GM23338 (cell line): ENCODE measurements at regions not wholly inside any gene's neighbourhood (a gene's known extent, or its start where the extent isn't known, plus 50 kb on each side); places are given as distances from the start of the nearest gene placed in this dataset.

Experiments
- ATAC-seq: fragments of 200-7000 bp; cut with Tn5 transposase; 3 replicates; pipeline ENCODE4 v1.9.1; 2020
- DNase-seq: peaks from one replicate; pipeline ENCODE4 v3.0.0-alpha.2; 2015; ENCODE audit warnings: low spot score
- H2AFZ ChIP-seq: fragments of 200-600 bp; sonication (generic); 2 replicates; pipeline ENCODE4 v1.8.0; 2016; ENCODE audit warnings: antibody characterized with exemption, mild to moderate bottlenecking, moderate library complexity
- H3F3A ChIP-seq: fragments of 200-600 bp; sonication (generic); replicated peaks from 2 replicates; pipeline ENCODE4 v1.8.0; 2017; ENCODE audit warnings: antibody characterized with exemption, mixed run types, low read depth
- H3K27ac ChIP-seq: fragments of 200-600 bp; sonication (generic); 2 replicates; pipeline ENCODE4 v1.6.1; 2016; ENCODE audit warnings: low read depth
- H3K27me3 ChIP-seq: fragments of 200-600 bp; sonication (generic); 2 replicates; pipeline ENCODE4 v1.8.0; 2016; ENCODE audit warnings: mild to moderate bottlenecking, mixed run types, moderate library complexity; ENCODE audit not compliant: insufficient read depth
- H3K36me3 ChIP-seq: fragments of 200-600 bp; sonication (generic); 2 replicates; pipeline ENCODE4 v1.8.0; 2016; ENCODE audit warnings: mild to moderate bottlenecking; ENCODE audit not compliant: insufficient read depth
- H3K4me1 ChIP-seq: fragments of 200-600 bp; sonication (generic); 2 replicates; pipeline ENCODE4 v1.8.0; 2016; ENCODE audit warnings: mild to moderate bottlenecking, moderate library complexity; ENCODE audit not compliant: insufficient read depth
- H3K4me2 ChIP-seq: fragments of 200-600 bp; sonication (generic); 2 replicates; pipeline ENCODE4 v1.7.1; 2017; ENCODE audit warnings: mixed run types
- H3K4me3 ChIP-seq: fragments of 200-600 bp; sonication (generic); 2 replicates; pipeline ENCODE4 v1.6.1; 2016; ENCODE audit warnings: mixed run types
- H3K79me2 ChIP-seq: fragments of 200-600 bp; sonication (generic); replicated peaks from 2 replicates; pipeline ENCODE4 v1.8.0; 2017; ENCODE audit warnings: mild to moderate bottlenecking; ENCODE audit not compliant: insufficient read depth
- H3K9me2 ChIP-seq: fragments of 200-600 bp; sonication (generic); 2 replicates; pipeline ENCODE4 v1.8.0; 2017; ENCODE audit not compliant: insufficient read depth
- H4K20me1 ChIP-seq: fragments of 200-600 bp; sonication (generic); replicated peaks from 2 replicates; pipeline ENCODE4 v1.8.0; 2017; ENCODE audit warnings: mild to moderate bottlenecking; ENCODE audit not compliant: insufficient read depth
- H3K27ac Mint-ChIP-seq: 2 replicates; pipeline ENCODE4 v1.8.0; 2020; ENCODE audit warnings: inconsistent platforms, mild to moderate bottlenecking, moderate library complexity, mixed read lengths
- H3K27me3 Mint-ChIP-seq: 3 replicates; pipeline ENCODE4 v1.8.0; 2022; ENCODE audit warnings: low read depth, mild to moderate bottlenecking, moderate library complexity, mixed read lengths, inconsistent platforms; ENCODE audit not compliant: insufficient read depth, poor library complexity
- H3K36me3 Mint-ChIP-seq: 3 replicates; pipeline ENCODE4 v1.8.0; 2021; ENCODE audit warnings: low read depth, mild to moderate bottlenecking, inconsistent platforms, moderate library complexity, mixed read lengths
- H3K4me1 Mint-ChIP-seq: 3 replicates; pipeline ENCODE4 v1.8.0; 2020; ENCODE audit warnings: mild to moderate bottlenecking, inconsistent platforms, mixed read lengths
- H3K4me3 Mint-ChIP-seq: 3 replicates; pipeline ENCODE4 v1.8.0; 2021; ENCODE audit warnings: moderate library complexity, mild to moderate bottlenecking, inconsistent platforms, mixed read lengths
- H3K9me3 Mint-ChIP-seq: 3 replicates; pipeline ENCODE4 v1.8.0; 2020; ENCODE audit warnings: moderate library complexity, mild to moderate bottlenecking, inconsistent platforms, mixed read lengths
- CREB1 ChIP-seq: fragments of 250-450 bp; sonication (Bioruptor Pico); IDR thresholded peaks from 2 replicates; pipeline ENCODE4 v1.5.0; 2020; ENCODE audit warnings: low read depth, mild to moderate bottlenecking, moderate library complexity
- EZH2phosphoT487 ChIP-seq: fragments of 200-600 bp; sonication (generic); IDR thresholded peaks from one replicate; pipeline ENCODE4 v1.8.1; 2018; ENCODE audit warnings: antibody characterized with exemption; ENCODE audit not compliant: unreplicated experiment
- JUNB ChIP-seq: IDR thresholded peaks from one replicate; pipeline ENCODE4 v1.6.1; 2016; ENCODE audit warnings: antibody characterized with exemption; ENCODE audit not compliant: unreplicated experiment
- NANOG ChIP-seq: IDR thresholded peaks from 2 replicates; pipeline ENCODE4 v1.6.1; 2016; ENCODE audit warnings: antibody characterized with exemption, borderline replicate concordance
- POLR2AphosphoS5 ChIP-seq: IDR thresholded peaks from 2 replicates; pipeline ENCODE4 v1.6.1; 2016; ENCODE audit warnings: antibody characterized with exemption, low read depth
- REST ChIP-seq: IDR thresholded peaks from one replicate; pipeline ENCODE4 v1.6.1; 2018; ENCODE audit warnings: antibody characterized with exemption; ENCODE audit not compliant: unreplicated experiment
- ZNF331 ChIP-seq: fragments of 250-450 bp; sonication (Bioruptor Pico); IDR thresholded peaks from 2 replicates; pipeline ENCODE4 v1.5.0; 2020; ENCODE audit warnings: low read depth, mild to moderate bottlenecking, moderate library complexity
- ZNF462 ChIP-seq: fragments of 250-450 bp; sonication (Bioruptor Pico); IDR thresholded peaks from 2 replicates; pipeline ENCODE4 v1.5.0; 2020; ENCODE audit warnings: mild to moderate bottlenecking, moderate library complexity

- peak overlapping the region; percentile 66; the same call in 1 of the 2 replicates for H2AFZ ChIP-seq
- H3K4me2 ChIP-seq, result no peak overlapping the region
- Mint-ChIP-seq H3K27me3 (peaks cover 7% of the 10 kb centered on the region), H3K4me3 (no peak overlapping the region), H3K9me3 (peaks cover 17% of the 10 kb centered on the region), H3K27ac (no peak overlapping the region), H3K36me3 (peaks cover 18% of the 10 kb centered on the region), H3K4me1 (peaks cover 14% of the 10 kb centered on the region)
- H3K4me3 ChIP-seq, result no peak overlapping the region
- no peak overlapping the region for H3K27ac ChIP-seq
- H3F3A ChIP-seq, result no peaks in the 10 kb centered on the region
- ATAC-seq, result no peak
- H4K20me1 ChIP-seq, result no peaks in the 10 kb centered on the region
- H3K79me2 ChIP-seq, result no peaks in the 10 kb centered on the region
- no peak for TF ChIP-seq JUNB
- TF ChIP-seq POLR2AphosphoS5, result no peak
- TF ChIP-seq NANOG, result no peak
- no peak for TF ChIP-seq ZNF331
- no peak for TF ChIP-seq EZH2phosphoT487
- TF ChIP-seq REST, result no peak
- peaks cover 6% of the 10 kb centered on the region; the same call in 1 of the 2 replicates for H3K36me3 ChIP-seq
- no peaks in the 10 kb centered on the region; the same call in 1 of the 2 replicates for H3K4me1 ChIP-seq
- no peaks in the 10 kb centered on the region for H3K27me3 ChIP-seq
- no peaks in the 10 kb centered on the region for H3K9me2 ChIP-seq
- no peak for DNase-seq
Observed at GRCh38 chr6:157747370-157747769, 75.7 kb upstream of the SNX9 start.

GRCh38 chr6:157748839-157749571 is 74.0 kb upstream of the SNX9 start:
- no peak for DNase-seq
- Histone ChIP-seq H4K20me1 (no peaks in the 10 kb centered on the region), H3K36me3 (peaks cover 6% of the 10 kb centered on the region), H3K27me3 (no peaks in the 10 kb centered on the region), H3K79me2 (no peaks in the 10 kb centered on the region), H3K9me2 (no peaks in the 10 kb centered on the region), H3K4me1 (peaks cover 8% of the 10 kb centered on the region), H3K27ac (no peak overlapping the region), H2AFZ (no peak overlapping the region), H3F3A (no peaks in the 10 kb centered on the region), H3K4me3 (no peak overlapping the region), H3K4me2 (no peak overlapping the region)
- no peak overlapping the region for H3K4me3 Mint-ChIP-seq
- H3K4me1 Mint-ChIP-seq, result peaks cover 27% of the 10 kb centered on the region
- ATAC-seq, result no peak
- no peak overlapping the region for H3K27ac Mint-ChIP-seq
- peaks cover 25% of the 10 kb centered on the region for H3K9me3 Mint-ChIP-seq
- H3K27me3 Mint-ChIP-seq, result peaks cover 9% of the 10 kb centered on the region
- H3K36me3 Mint-ChIP-seq, result peaks cover 25% of the 10 kb centered on the region
- TF ChIP-seq ZNF462 (CRISPR knock-in tag) (no peak), CREB1 (no peak), ZNF331 (no peak), REST (no peak)
